NCI-H1048 (cell line): ENCODE measurements at regions not wholly inside any gene's neighbourhood (a gene's known extent, or its start where the extent isn't known, plus 50 kb on each side); places are given as distances from the start of the nearest gene placed in this dataset.

ENCODE experiments used
- DNase-seq: peaks from one replicate; lab custom pipeline; 2025; lab: John Stamatoyannopoulos, UW

- no peak for DNase-seq
Measured at GRCh38 chr13:29999492-30000369, 149.3 kb upstream of the UBL3 start.

DNA sequence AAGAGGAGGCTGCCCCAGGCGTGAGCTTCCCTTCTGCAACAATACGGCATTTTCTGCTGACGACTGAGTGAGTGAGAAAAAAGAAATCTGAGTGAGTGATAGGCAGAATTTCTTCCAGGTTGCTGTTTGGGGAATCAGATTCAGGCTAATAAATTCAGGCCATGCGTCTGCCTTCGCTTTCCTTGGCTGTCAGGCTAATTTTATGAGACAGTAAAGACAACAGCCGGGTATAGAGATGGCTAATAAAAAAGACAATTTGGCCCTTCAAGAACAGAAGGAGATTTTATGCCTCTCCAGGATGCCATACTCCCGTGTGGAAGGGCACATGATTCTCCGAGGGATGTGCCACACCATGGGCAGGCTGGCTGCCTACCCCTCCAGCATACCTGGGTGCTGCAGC lies 145.9 kb upstream of the UBL3 start:
- no peak for DNase-seq

- no peak for DNase-seq
Measured at GRCh38 chr13:29994911-29995595, 144.6 kb upstream of the UBL3 start.

DNA sequence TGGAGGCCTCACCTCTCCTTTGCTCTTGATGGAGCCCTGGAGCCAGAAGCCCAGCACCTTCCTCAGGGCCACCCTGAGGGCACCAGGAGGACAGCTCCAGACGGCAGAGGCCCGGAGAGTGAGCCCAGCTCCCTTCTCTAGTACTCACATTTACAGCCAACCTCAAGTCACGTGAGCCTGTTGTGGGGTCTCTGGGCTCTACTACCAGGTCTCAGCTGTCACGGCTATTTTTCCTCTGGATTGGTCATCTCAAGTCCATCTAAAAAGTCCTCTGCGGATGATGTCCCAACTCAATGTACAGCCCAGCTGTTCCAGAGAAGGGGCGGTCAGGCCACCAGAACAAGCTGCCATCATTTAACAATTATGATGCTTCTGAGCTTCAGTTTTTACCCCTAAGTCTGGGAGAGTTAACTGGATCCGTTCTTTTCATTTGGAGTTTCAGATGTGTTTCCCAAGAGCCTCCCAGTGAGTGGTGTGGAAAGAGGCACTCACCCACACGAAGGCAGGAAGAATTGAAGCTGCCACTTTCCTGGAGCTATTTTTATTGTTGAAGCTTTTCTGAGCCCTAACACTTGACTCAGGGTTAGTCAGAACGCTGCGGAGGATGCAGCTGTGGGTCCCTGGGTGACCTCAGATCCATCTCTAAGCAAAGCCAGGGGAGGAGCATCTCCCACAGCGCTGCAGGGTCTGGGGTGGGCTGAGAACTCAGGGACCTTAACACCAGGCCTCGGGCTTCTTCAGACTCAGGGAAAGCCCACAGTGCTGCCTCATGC lies 143.5 kb upstream of the UBL3 start:
- DNase-seq = no peak

- no peak for DNase-seq
Measured at GRCh38 chr13:29993196-29993595, 142.8 kb upstream of the UBL3 start.

DNA sequence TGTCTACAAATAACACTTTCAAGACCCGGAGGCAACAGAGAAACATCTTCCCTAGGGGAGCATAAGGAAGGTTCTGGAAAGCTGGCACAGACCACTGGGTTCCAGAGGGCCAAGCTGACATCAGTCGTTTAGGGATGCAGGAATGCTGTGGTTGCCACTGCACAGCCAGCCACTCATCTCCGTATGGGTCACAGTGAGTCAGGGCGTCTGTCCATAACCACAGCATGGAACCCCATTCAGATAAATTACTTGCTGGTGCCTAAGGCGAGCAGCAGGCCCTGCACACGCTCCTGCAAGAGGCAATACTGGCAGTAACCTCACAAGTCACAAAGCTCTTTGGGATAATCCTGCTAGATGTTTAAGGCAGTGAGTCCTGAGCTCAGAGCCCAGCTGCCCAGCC lies 140.9 kb upstream of the UBL3 start:
- DNase-seq = no peak

GRCh38 chr13:29987340-29987739 lies 136.9 kb upstream of the UBL3 start:
- no peak for DNase-seq

DNA sequence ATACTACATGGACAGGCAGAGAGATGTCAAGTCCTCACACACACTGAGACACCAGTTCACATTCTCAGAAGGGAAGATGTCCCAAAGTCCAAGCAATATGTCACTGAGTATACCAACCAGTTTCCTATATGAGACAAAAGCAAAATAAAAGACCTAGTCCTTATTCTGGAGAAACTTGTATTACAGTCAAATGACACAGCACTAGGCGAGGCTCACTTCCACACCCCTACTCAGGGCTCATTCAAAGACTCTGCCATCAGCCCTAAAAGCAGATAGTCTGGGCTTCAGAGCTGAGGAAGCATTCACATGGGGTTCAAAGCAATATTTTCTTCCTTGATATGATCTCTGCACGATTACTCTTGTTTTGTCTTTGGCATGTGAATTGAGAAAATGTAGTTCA lies 129.9 kb upstream of the UBL3 start:
- no peak for DNase-seq

DNA sequence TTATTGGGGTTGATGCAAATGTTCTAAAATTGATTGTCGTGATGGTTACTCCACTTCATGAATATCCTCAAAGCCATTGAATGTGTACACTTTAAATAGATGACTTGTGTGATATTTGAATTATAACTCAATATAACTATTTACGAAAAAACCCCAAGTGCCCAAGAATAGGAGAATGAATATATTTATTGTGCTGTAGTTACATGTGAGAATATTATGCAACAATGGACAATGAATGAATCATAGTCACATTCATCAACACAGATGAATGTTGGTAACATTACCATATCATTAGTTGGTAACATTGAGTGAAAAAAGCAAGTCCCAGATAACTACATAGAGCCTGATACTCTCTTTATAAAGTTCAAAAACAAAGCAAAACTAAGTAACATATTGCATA lies 127.8 kb upstream of the UBL3 start:
- no peak for DNase-seq

GRCh38 chr13:29977476-29978120 lies 127.2 kb upstream of the UBL3 start:
- no peak for DNase-seq

DNA sequence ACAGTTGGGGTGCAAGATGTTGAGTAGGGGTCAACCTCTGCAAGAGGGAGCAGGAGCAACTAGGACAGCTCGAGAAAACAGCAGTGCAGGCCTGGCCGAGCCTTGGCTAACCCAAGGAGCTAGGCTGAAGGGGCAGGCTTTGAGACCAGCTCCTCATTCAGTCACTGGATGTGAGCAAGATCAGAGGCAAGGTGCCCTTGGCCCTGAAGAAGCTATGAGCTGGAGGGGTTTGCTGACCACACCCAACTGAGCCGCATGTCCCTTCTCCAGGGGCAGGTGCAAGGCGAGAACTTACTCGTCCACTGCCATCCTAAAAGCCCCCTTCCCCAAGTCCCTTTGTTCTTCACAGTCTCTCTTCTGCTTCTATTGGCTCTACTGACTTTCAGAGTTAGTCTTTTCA lies 126.1 kb upstream of the UBL3 start:
- no peak for DNase-seq

DNA sequence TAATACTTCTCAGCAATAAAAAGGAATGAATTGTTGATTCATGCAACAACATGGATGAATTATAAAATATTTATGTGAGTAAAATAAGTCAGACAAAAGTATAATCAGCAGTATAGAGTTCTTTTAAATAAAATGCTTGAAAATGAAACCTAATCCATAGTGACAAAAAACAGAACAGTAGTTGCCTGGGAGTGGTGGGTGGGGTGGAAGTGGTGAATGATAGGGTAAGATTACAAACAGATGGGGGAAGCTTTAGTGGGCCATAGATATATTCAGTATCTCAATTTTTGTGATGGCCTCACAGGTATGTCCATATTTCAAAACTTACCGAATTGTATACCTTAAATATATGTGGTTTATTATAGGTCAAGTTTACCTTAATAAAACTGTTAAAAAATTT lies 124.9 kb upstream of the UBL3 start:
- DNase-seq = no peak

- DNase-seq = no peak
Measured at GRCh38 chr13:29969286-29969685, 118.9 kb upstream of the UBL3 start.

- DNase-seq = no peak
Measured at GRCh38 chr13:29964181-29964845, 113.9 kb upstream of the UBL3 start.

GRCh38 chr13:29963089-29963488 lies 112.7 kb upstream of the UBL3 start:
- no peak for DNase-seq

DNA sequence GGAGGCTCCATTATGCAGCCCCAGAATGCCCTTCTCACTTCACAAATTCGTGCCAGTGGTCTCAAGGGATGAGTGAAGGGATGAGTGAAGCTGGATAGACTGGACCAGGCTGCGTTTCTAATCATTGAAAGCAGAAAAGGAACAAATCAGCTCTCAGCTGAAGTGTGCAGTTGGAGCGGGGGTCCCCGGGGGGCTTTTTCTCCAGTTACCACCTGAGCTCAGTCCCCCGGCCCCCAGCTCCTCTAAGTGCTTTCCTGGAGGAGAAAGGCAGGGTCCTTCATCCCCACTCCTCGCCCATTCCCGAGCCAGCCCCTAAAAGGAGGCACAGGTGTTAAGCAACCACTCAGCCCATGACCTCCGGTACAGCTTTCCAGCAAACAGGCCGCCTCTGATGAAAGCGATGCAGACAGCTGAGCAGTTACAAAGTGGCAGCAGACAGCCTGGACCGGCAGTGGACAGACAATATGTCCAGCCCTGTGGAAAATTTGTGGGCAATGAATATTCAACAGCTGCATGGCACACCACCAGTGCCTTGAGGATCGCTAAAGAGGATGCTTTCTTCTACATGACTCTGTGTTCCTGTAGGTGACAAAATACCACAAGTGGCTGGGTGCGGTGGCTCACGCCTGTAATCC lies 110.7 kb upstream of the UBL3 start:
- DNase-seq = no peak

DNA sequence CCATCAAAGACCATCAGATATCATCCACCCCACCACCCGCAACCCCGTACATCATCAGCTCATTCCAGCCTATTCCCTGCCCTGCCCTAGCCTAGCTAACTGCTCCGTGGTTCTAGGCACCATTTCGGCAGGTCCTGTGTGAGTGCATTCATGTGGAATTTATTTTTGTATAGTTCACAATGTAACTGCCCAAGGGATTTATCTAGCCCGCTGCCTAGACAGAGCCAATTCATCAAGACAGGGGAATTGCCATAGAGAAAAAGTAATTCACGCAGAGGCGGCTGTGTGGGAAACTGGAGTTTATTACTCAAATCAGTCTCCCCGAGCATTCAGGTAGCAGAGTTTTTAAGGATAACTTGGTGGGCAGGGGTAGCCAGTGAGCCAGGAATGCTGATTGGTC lies 109.2 kb upstream of the UBL3 start:
- DNase-seq = no peak

DNA sequence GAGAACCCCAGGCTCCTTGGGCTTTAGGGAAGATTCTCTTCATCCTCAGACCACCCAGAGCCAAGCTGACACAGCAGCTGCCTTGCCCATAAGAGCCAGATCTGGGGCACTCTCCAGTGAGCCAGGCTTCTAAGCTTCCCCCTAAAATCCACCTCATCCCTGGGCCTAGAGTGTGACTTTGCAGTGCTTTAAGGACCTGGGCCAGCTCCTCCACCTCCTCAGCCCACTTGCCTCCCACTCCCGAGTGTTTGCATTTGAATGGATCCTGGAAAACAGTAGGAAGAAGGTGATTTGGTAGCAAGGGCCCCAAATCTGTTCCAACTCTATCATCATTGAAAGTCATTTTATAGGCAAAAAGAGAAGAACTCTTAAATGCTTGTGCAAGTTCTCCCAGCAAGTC lies 108.7 kb upstream of the UBL3 start:
- DNase-seq = no peak

DNA sequence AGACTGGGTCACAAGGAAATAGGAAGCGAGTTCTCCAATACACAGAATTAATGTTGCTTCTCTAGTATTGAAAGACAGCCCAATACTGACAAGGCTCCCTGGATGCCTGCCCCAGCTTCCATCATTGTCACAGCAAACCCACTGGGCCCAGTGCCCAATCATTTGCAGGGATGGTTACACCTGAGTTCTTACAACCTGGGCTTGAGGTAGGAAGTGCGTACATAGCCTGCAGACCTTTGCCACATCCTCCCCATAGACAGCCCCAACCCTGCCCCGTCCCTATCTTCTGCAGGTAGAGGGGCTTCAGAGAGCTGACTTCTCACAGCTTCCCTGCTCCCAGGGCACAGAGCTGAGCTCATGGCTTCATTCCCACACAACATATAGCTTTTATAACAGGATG lies 108.1 kb upstream of the UBL3 start:
- DNase-seq = no peak

GRCh38 chr13:29957320-29957719 lies 106.9 kb upstream of the UBL3 start:
- no peak for DNase-seq

GRCh38 chr13:29956853-29957252 lies 106.4 kb upstream of the UBL3 start:
- no peak for DNase-seq
